ENCODE measurements at regions not wholly inside any gene's neighbourhood (a gene's known extent, or its start where the extent isn't known, plus 50 kb on each side); places are given as distances from the start of the nearest gene placed in this dataset.

- TF ChIP-seq USF1 (IDR thresholded peaks at IDR 0.05; ENCODE audit: borderline replicate concordance, extremely low read length, insufficient read depth, low read depth, low read length), result no peak
- TF ChIP-seq CTCF (IDR thresholded peaks at IDR 0.05 in 2 of 3, conservative IDR thresholded peaks at IDR 0.05 in 1 of 3; ENCODE audit: control insufficient read depth in 2 of 3, extremely low read depth in 1 of 3, insufficient read depth in 1 of 3, low read depth in 3 of 3, low read length in 3 of 3), result no peak
- TF ChIP-seq EP300 (IDR thresholded peaks at IDR 0.05; ENCODE audit: borderline replicate concordance in 1 of 2, control insufficient read depth in 1 of 2, low read depth in 2 of 2, low read length in 2 of 2), result no peak
- TF ChIP-seq ATF3 (IDR thresholded peaks at IDR 0.05; ENCODE audit: borderline replicate concordance, extremely low read depth, low read depth, low read length), result no peak
- no peak for TF ChIP-seq RCOR1 (conservative IDR thresholded peaks at IDR 0.05; ENCODE audit: low read depth, low read length)
- no peak for TF ChIP-seq ETV6 (conservative IDR thresholded peaks at IDR 0.05 in 1 of 2, IDR thresholded peaks at IDR 0.05 in 1 of 2; ENCODE audit: borderline replicate concordance in 1 of 2, low read depth in 1 of 2)
- no peak for TF ChIP-seq BCLAF1 (IDR thresholded peaks at IDR 0.05)
- TF ChIP-seq ZNF24 (IDR thresholded peaks at IDR 0.05), result no peak
- TF ChIP-seq ZBTB40 (IDR thresholded peaks at IDR 0.05; ENCODE audit: borderline replicate concordance), result no peak
- no peak for TF ChIP-seq POLR2AphosphoS5 (IDR thresholded peaks at IDR 0.05; ENCODE audit: low read length)
- TF ChIP-seq EZH2 (IDR thresholded peaks at IDR 0.05; ENCODE audit: borderline replicate concordance, control insufficient read depth, low read depth, low read length), result no peak
- TF ChIP-seq REST (IDR thresholded peaks at IDR 0.05; ENCODE audit: low read depth, low read length), result no peak
- TF ChIP-seq MAX (IDR thresholded peaks at IDR 0.05; ENCODE audit: low read depth, low read length), result no peak
These were observed 1455.1 kb downstream of the KCNT2 start for GRCh38 chr1:195153107-195153506.
